SHP77 (cell line): ENCODE measurements at regions not wholly inside any gene's neighbourhood (a gene's known extent, or its start where the extent isn't known, plus 50 kb on each side); places are given as distances from the start of the nearest gene placed in this dataset.

Source experiments
- DNase-seq, 2 experiments: peaks; one replicate each; lab custom pipeline; 2025; lab: John Stamatoyannopoulos, UW

- no peak for DNase-seq
These were observed 366.7 kb downstream of the PIK3R1 start for GRCh38 chr5:68582284-68582683.

- DNase-seq: no peak
These were observed 371.6 kb downstream of the PIK3R1 start for GRCh38 chr5:68587171-68587570.

GRCh38 chr5:68591850-68592249 is 376.3 kb downstream of the PIK3R1 start:
- DNase-seq: no peak

GRCh38 chr5:68592351-68592750 is 376.8 kb downstream of the PIK3R1 start:
- DNase-seq: no peak

- no peak for DNase-seq
These were observed 377.7 kb downstream of the PIK3R1 start for GRCh38 chr5:68593211-68593671.

GRCh38 chr5:68612972-68613371 is 397.4 kb downstream of the PIK3R1 start:
- no peak for DNase-seq

- DNase-seq: no peak
These were observed 402.9 kb downstream of the PIK3R1 start for GRCh38 chr5:68618501-68618900.

- DNase-seq: no peak
These were observed 411.4 kb downstream of the PIK3R1 start for GRCh38 chr5:68627001-68627400.

- DNase-seq: no peak
These were observed 412.7 kb downstream of the PIK3R1 start for GRCh38 chr5:68628082-68628814.

GRCh38 chr5:68630354-68630753 is 414.8 kb downstream of the PIK3R1 start:
- DNase-seq: no peak

- no peak for DNase-seq
These were observed 416.3 kb downstream of the PIK3R1 start for GRCh38 chr5:68631884-68632283.

- DNase-seq: no peak
These were observed 425.7 kb downstream of the PIK3R1 start for GRCh38 chr5:68641211-68641610.

- no peak for DNase-seq
These were observed 427.5 kb downstream of the PIK3R1 start for GRCh38 chr5:68643064-68643463.

- DNase-seq: no peak
These were observed 429.4 kb downstream of the PIK3R1 start for GRCh38 chr5:68644971-68645370.

GRCh38 chr5:68646144-68646543 is 430.6 kb downstream of the PIK3R1 start:
- DNase-seq: no peak

- DNase-seq: no peak
These were observed 432.2 kb downstream of the PIK3R1 start for GRCh38 chr5:68647743-68648142.

GRCh38 chr5:68648944-68649857 is 433.6 kb downstream of the PIK3R1 start:
- no peak for DNase-seq

GRCh38 chr5:68652534-68652965 is 437.0 kb downstream of the PIK3R1 start:
- no peak for DNase-seq

- DNase-seq: no peak
These were observed 437.9 kb downstream of the PIK3R1 start for GRCh38 chr5:68653471-68653870.

- no peak for DNase-seq
These were observed 436.5 kb upstream of the SLC30A5 start for GRCh38 chr5:68657055-68657961.

GRCh38 chr5:68658810-68659372 is 434.9 kb upstream of the SLC30A5 start:
- no peak for DNase-seq

- DNase-seq: no peak
These were observed 433.9 kb upstream of the SLC30A5 start for GRCh38 chr5:68659881-68660280.
